ENCODE measurements at regions not wholly inside any gene's neighbourhood (a gene's known extent, or its start where the extent isn't known, plus 50 kb on each side); places are given as distances from the start of the nearest gene placed in this dataset.

GRCh38 chr12:128052777-128053176 is 214.2 kb upstream of the TMEM132C start:
- DNase-seq (ENCODE audit: low spot score) = no peak
- in situ Hi-C loops (cut with HindIII; ENCODE audit: low sequenced_read_pairs) = no loop called here

- no peak for DNase-seq (ENCODE audit: low spot score)
- in situ Hi-C loops (cut with HindIII; ENCODE audit: low sequenced_read_pairs) = no loop called here
Observed at GRCh38 chr12:128055567-128055966, 211.4 kb upstream of the TMEM132C start.

DNA sequence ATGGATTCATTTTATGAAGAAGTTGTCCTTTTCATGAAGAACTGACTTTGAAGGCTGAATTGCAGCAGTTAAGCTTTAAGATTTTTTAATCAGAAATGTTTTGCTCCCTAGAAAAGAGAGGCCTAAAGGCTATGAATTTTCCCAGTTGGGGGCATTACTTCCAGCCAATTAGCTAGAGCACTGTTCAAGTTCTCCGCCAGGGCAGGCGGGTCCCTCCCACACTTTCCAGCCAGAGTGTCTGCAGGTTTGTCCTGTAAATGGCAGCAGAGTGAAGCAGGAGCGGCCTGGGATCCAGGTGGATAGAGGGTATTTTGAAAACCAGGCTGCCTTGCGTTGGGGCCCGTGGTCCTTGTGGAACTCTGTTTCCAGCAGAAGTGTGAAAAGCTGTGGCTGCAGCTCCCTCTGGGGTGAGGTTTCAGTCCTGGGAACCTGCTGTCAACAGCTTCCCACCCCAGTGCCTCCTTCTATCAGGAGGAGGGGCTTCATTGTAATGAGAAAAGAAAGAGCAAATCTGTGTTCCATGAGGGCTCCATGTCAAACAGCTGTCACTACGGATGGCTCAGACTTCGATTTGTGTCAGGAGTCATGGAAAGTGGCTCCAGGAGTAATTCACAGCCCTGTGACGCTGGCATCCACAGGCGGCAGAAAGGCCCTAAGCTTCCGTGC is 210.7 kb upstream of the TMEM132C start:
- in situ Hi-C loops (cut with HindIII; ENCODE audit: low sequenced_read_pairs) = no loop called here
- no peak for DNase-seq (ENCODE audit: low spot score)

DNA sequence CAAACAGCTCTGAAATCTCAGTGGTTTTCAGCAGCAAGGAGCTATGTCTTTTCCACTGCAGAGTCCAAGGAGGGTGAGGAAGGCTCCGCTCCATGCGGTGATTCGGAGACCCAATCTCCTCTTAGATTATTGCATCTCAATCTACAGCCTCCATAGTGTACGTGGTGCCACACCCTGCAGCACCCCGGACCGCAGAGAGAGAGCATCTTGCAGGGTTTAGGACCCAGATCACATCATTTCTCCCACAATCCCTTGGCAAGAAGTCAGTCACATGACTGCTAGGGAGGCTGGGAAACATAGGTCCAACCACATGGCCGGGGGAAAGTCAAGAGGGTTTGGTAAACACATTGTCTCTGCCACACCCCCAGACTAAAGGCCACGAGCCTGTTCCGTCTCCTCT is 209.4 kb upstream of the TMEM132C start:
- no peak for DNase-seq (ENCODE audit: low spot score)
- in situ Hi-C loops (cut with HindIII; ENCODE audit: low sequenced_read_pairs) = no loop called here

DNA sequence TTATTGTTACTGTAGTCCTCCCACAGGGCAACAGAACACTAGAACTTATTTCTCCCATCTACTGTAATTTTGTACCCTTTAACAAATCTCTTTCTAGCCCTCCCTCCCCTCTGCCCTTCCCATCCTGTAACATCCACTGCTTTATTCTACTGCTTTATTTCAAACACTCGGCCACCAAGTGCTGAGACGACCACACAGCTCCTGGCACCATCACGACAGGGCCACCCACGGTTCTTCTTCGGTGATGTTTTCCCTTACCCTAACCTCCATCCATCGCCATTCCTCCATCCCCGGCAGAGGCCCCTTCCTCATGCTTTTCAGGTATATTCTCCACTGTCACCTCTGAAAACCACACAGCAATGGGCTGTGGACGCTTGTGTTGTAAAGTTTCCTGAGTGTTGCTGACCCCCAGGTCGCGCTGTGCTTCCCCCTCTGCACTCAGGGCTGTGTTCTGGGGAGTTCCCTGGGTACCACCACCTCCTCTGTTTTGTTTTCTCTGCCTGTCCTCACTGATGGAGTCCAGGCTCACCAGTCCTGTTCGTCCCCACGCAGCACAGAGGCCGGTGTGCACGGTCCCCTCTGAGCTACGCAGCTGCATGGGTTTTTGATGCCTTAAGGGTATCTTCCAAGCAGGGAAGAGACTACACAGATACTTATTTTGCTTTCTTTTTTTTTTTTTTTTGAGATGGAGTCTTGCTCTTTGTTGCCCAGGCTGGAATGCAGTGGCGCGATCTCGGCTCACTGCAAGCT is 207.2 kb upstream of the TMEM132C start:
- DNase-seq (ENCODE audit: low spot score) = no peak
- in situ Hi-C loops (cut with HindIII; ENCODE audit: low sequenced_read_pairs) = no loop called here

- DNase-seq (ENCODE audit: low spot score) = peak; percentile 79
- in situ Hi-C loops (cut with HindIII; ENCODE audit: low sequenced_read_pairs) = no loop called here
Observed at GRCh38 chr12:128068211-128068610, 198.8 kb upstream of the TMEM132C start.

GRCh38 chr12:128069359-128069997 is 197.5 kb upstream of the TMEM132C start:
- in situ Hi-C loops (cut with HindIII; ENCODE audit: low sequenced_read_pairs) = no loop called here
- DNase-seq (ENCODE audit: low spot score) = peak; percentile 79

GRCh38 chr12:128073937-128074336 is 193.0 kb upstream of the TMEM132C start:
- no peak for DNase-seq (ENCODE audit: low spot score)
- in situ Hi-C loops (cut with HindIII; ENCODE audit: low sequenced_read_pairs) = no loop called here

DNA sequence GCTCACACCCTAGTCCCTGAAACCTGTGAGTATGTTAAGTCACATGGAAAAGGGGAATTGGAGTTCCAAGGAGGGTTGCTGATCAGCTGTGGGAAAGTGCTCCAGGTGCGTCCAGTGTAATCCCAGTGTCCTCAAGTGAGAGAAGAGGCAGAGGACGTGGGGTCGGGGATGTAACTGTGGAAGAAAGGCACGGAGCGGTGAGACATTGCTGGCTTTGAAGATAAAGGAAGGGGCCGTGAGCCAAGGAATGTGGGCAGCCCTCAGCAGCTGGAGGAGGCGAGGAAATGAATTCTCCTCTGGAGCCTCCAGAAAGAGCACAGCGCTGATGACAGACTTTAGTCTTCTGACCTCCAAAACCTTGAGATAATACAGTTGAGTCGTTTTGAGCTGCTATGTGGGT is 191.6 kb upstream of the TMEM132C start:
- no peak for DNase-seq (ENCODE audit: low spot score)
- in situ Hi-C loops (cut with HindIII; ENCODE audit: low sequenced_read_pairs) = no loop called here

DNA sequence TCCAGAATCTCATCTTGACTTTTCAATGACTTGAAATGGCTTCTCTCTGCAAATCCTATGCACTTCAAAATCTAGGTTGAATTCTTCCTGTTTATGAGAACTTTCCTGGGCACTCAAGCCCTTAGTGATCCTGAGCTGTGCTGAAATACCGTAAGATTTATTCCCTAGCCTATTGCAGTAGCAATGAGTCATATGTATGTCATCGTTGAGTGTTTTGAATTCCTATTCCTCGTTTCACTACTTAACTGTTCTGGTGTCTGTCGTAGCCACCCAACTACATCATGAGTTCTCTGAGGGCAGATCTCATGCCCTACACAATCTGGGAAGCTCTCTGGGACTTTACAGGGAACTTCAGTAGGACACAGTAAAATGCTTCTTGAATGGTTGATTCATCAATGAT is 190.8 kb upstream of the TMEM132C start:
- no peak for DNase-seq (ENCODE audit: low spot score)
- in situ Hi-C loops (cut with HindIII; ENCODE audit: low sequenced_read_pairs) = no loop called here

DNA sequence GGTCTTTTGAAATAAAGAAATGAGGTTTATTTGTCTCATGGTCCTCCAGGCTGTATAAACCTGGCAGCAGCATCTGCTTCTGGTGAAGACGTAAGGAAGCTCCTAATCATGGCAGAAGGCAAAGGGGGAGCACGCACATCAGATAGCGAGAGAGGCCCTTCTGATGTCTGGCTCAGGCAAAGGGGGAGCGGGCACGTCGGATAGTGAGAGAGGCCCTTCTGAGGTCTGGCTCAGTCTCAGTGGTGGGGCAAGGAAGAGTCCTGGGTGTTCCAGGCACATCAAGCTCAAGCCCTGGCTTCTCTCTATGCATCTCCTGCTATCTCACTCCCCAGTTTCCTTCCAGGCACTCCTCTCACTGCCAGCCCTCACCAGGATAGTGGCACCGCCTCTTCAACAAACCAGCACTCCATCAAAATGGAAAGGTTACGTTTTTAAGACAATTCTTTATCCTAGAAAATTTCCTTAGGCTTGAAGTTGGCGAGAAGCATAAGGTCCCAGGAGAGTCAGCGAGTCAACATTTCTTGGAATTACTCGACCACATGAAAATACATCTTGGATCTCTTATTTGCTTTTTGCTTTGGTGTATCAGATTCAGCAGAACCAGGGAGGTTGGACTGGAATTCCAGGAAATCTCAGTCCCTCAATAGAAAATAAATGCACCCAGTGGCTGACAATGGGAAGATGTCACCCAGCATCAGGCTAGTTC is 189.6 kb upstream of the TMEM132C start:
- in situ Hi-C loops (cut with HindIII; ENCODE audit: low sequenced_read_pairs) = no loop called here
- no peak for DNase-seq (ENCODE audit: low spot score)

GRCh38 chr12:128077917-128078298 is 189.1 kb upstream of the TMEM132C start:
- no peak for DNase-seq (ENCODE audit: low spot score)
- in situ Hi-C loops (cut with HindIII; ENCODE audit: low sequenced_read_pairs) = no loop called here

- in situ Hi-C loops (cut with HindIII; ENCODE audit: low sequenced_read_pairs) = no loop called here
- no peak for DNase-seq (ENCODE audit: low spot score)
Observed at GRCh38 chr12:128078301-128078971, 188.5 kb upstream of the TMEM132C start.

DNA sequence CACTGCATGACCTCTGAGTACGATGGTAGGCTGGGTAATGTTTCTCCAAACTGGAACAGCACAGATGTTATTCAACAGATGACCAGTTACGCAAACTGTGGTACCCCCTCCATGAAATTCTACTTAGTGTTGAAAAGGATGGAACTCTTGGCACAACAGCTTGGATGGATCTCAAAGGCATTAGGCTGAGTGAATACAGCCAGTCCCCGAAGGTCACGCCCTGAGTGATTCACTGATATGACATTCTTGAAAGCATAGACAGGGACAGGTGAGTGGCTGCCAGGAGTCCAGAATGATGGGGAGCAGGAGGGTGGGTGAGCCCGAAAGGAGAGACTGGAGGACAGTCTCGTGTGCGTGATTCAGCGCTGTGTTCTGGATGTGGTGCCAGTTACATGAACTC is 187.5 kb upstream of the TMEM132C start:
- no peak for DNase-seq (ENCODE audit: low spot score)
- in situ Hi-C loops (cut with HindIII; ENCODE audit: low sequenced_read_pairs) = no loop called here

DNA sequence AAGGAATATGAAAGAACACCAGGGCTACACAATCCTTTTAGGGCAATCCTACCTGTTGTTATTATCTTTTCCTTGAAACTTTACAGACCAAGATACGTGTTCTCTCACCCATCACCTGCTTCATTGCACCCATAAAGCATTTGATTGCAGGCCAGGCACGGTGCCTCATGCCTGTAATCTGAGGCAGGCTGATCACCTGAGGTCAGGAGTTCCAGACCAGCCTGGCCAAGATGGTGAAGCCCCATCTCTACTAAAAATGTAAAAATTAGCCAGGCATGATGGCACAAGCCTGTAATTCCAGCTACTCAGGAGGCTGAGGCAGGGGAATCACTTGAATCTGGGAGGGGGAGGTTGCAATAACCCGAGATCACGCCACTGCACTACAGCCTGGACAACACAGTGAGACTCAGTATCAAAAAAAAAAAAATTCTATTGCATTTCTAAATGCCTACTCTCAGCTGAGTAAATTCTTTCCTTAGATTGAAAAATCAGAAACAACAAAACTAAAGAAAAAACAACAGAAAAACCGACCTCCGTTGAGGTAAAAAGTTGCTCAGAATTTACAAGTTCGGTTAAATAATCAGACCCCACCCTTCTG is 183.7 kb upstream of the TMEM132C start:
- in situ Hi-C loops (cut with HindIII; ENCODE audit: low sequenced_read_pairs) = no loop called here
- DNase-seq (ENCODE audit: low spot score) = no peak

- in situ Hi-C loops (cut with HindIII; ENCODE audit: low sequenced_read_pairs) = no loop called here
- no peak for DNase-seq (ENCODE audit: low spot score)
Observed at GRCh38 chr12:128088926-128089325, 178.0 kb upstream of the TMEM132C start.

- in situ Hi-C loops (cut with HindIII; ENCODE audit: low sequenced_read_pairs) = no loop called here
- no peak for DNase-seq (ENCODE audit: low spot score)
Observed at GRCh38 chr12:128089961-128090360, 177.0 kb upstream of the TMEM132C start.

DNA sequence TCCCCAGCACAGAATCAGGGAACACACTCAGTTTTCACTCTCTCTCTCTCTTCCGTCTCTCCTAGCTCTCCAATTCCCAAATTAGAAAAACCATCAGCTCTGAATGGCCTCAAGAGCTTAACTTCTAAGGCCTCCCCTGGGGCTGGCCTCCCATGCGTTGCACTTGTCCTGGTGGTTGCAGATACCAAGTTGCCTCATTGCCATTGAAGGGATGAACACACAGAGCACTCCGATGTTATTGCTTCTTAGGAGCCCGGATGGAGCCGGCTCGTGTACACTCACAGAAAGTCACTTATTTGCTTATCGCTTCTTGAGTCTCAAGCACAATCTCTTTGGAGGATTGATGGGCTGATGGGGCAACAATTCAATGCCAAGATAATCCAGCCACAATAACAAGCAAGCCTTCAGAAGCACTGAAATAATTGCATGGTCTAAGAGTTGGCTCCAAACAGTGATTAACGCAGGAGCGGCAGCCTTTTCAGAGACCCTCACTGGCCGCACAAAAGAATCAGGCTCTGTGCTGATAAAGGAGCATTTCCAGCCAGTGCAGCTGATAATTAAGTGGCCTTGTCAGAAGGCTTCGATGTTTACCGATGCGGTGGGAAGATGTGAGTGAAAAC is 175.8 kb upstream of the TMEM132C start:
- in situ Hi-C loops (cut with HindIII; ENCODE audit: low sequenced_read_pairs) = no loop called here

GRCh38 chr12:128091951-128092382 is 175.0 kb upstream of the TMEM132C start:
- no peak for DNase-seq (ENCODE audit: low spot score)
- in situ Hi-C loops (cut with HindIII; ENCODE audit: low sequenced_read_pairs) = no loop called here

More for the DNA sequence above, 175.8 kb upstream of the TMEM132C start:
- DNase-seq (ENCODE audit: low spot score) = no peak

Measured in G401 (cell line).